HepG2 (cell line): ENCODE measurements at regions not wholly inside any gene's neighbourhood (a gene's known extent, or its start where the extent isn't known, plus 50 kb on each side); places are given as distances from the start of the nearest gene placed in this dataset.

Experiments
- ATAC-seq: fragments of 200-7000 bp; cut with Tn5 transposase; 3 replicates; pipeline ENCODE4 v1.9.1; 2020; ENCODE audit warnings: mild to moderate bottlenecking, moderate library complexity
- BruUV-seq: library from RNA; stranded (reverse); fragments of 400-500 nt; replicated peaks from 2 replicates; lab custom pipeline; 2021; lab: Mats Ljungman, UMichigan
- CTCF ChIA-PET: fragments of 300-600 bp; formaldehyde crosslinking; extraction: SDS; loops from one replicate; lab custom pipeline; 2021; ENCODE audit warnings: low total read pairs, inconsistent platforms, low intra/inter-chr PET ratio; lab: Yijun Ruan, JAX
- POLR2A ChIA-PET: fragments of 350-600 bp; sonication (Branson Sonifier 250); formaldehyde crosslinking; loops from one replicate; lab custom pipeline; 2020; ENCODE audit warnings: antibody characterized with exemption, inconsistent platforms; lab: Yijun Ruan, JAX
- DNase-seq: peaks from one replicate; pipeline ENCODE4 v3.0.0-alpha.2; 2015; ENCODE audit warnings: low spot score
- FAIRE-seq: peaks from 3 replicates; lab custom pipeline; 2011; peaks lifted over from hg19 to GRCh38; lab: Jason Lieb, UNC
- H2AFZ ChIP-seq: one replicate; pipeline ENCODE4 v1.6.1; 2011; ENCODE audit warnings: low read length, inconsistent platforms
- H3K27ac ChIP-seq: fragments of 300-600 bp; 3 replicates; pipeline ENCODE4 v1.8.0; 2011; ENCODE audit warnings: mixed run types, mild to moderate bottlenecking, mixed read lengths, low read length, inconsistent platforms; ENCODE audit not compliant: insufficient read depth; ENCODE audit errors: extremely low read length
- H3K27me3 ChIP-seq, 2 experiments: fragments of 200-600 bp in 1 of 2; 2 replicates in 1 of 2; 3 replicates in 1 of 2; pipeline versions ENCODE4 v1.6.0 to v1.8.0; 2011; ENCODE audit warnings: low read length in 2 of 2, mild to moderate bottlenecking in 2 of 2, moderate library complexity in 2 of 2, inconsistent platforms in 1 of 2; ENCODE audit not compliant: insufficient read depth in 2 of 2, control insufficient read depth in 1 of 2
- H3K36me3 ChIP-seq, 2 experiments: fragments of 200-600 bp in 1 of 2; replicated peaks in 1 of 2; 2 replicates in 1 of 2; 3 replicates in 1 of 2; pipeline versions ENCODE4 v1.5.1 to v1.8.0; 2011; ENCODE audit warnings: low read length in 2 of 2, inconsistent platforms in 1 of 2; ENCODE audit not compliant: insufficient read depth in 2 of 2, control insufficient read depth in 1 of 2
- H3K4me1 ChIP-seq: 2 replicates; pipeline ENCODE4 v1.5.1; 2012; ENCODE audit warnings: low read length, inconsistent platforms; ENCODE audit not compliant: insufficient read depth
- H3K4me2 ChIP-seq: 2 replicates; pipeline ENCODE4 v1.6.0; 2011; ENCODE audit warnings: low read depth, low read length, inconsistent platforms
- H3K4me3 ChIP-seq, 3 experiments: fragments of 200-600 bp in 1 of 3; sonication (generic), shearing (Covaris generic) in 1 of 3; replicated peaks in 1 of 3; 2 replicates each; pipeline ENCODE4 v1.5.1; 2011 to 2016; ENCODE audit warnings: low read length in 3 of 3, inconsistent platforms in 2 of 3, low read depth in 2 of 3, mild to moderate bottlenecking in 2 of 3, control low read depth in 1 of 3, mixed read lengths in 1 of 3; ENCODE audit not compliant: insufficient read depth in 1 of 3
- H3K79me2 ChIP-seq: one replicate; pipeline ENCODE4 v1.6.1; 2011; ENCODE audit warnings: low read length, inconsistent platforms; ENCODE audit not compliant: insufficient read depth
- H3K9ac ChIP-seq: 2 replicates; pipeline ENCODE4 v1.6.0; 2011; ENCODE audit warnings: mild to moderate bottlenecking, low read depth, low read length, inconsistent platforms; ENCODE audit not compliant: insufficient read depth
- H3K9me3 ChIP-seq: 2 replicates; pipeline ENCODE4 v1.5.1; 2012; ENCODE audit warnings: mild to moderate bottlenecking, low read length
- H4K20me1 ChIP-seq: 2 replicates; pipeline ENCODE4 v1.6.0; 2011; ENCODE audit warnings: inconsistent platforms, mild to moderate bottlenecking, low read length, moderate library complexity; ENCODE audit not compliant: insufficient read depth
- CHD2 ChIP-seq: IDR thresholded peaks from 2 replicates; pipeline ENCODE4 v1.6.1; 2011; ENCODE audit warnings: low read depth, low read length, improper control_type of control experiment
- DNMT3B ChIP-seq: conservative IDR thresholded peaks from 2 replicates; pipeline ENCODE4 v1.6.1; 2016; ENCODE audit warnings: missing biosample characterization, control low read depth
- GATAD1 ChIP-seq: IDR thresholded peaks from 2 replicates; pipeline ENCODE4 v1.6.1; 2016; ENCODE audit warnings: missing genetic modification reagents, missing compliant biosample characterization
- NR2F2 ChIP-seq: IDR thresholded peaks from 2 replicates; pipeline ENCODE4 v1.6.1; 2012; ENCODE audit warnings: low read depth, inconsistent platforms, borderline replicate concordance
- PAX8 ChIP-seq: sonication (generic); formaldehyde crosslinking; IDR thresholded peaks from 2 replicates; pipeline ENCODE4 v1.8.0; 2022; ENCODE audit warnings: mild to moderate bottlenecking, missing genetic modification reagents, borderline replicate concordance
- SATB2 ChIP-seq: sonication (generic); formaldehyde crosslinking; IDR thresholded peaks from 2 replicates; pipeline ENCODE4 v1.5.0; 2020; ENCODE audit warnings: missing genetic modification reagents
- SP5 ChIP-seq: IDR thresholded peaks from 2 replicates; pipeline ENCODE4 v1.6.1; 2016; ENCODE audit warnings: low read depth, borderline replicate concordance
- ZNF44 ChIP-seq: sonication (generic); formaldehyde crosslinking; IDR thresholded peaks from 2 replicates; pipeline ENCODE4 v1.5.1; 2020; ENCODE audit warnings: mild to moderate bottlenecking, missing genetic modification reagents
- WGBS: methylation state at CpG from one replicate; pipeline ENCODE4 v1.1.6; 2017; ENCODE audit warnings: low lambda C conversion rate; 5-methylcytosine and 5-hydroxymethylcytosine counted together
- in situ Hi-C: cut with HindIII; loops from 2 replicates; pipeline ENCODE4 v1.10.0; 2017; ENCODE audit warnings: low pct_unique_long_range_greater_than_20kb; ENCODE audit not compliant: extremely low pct_ligation_motif_present
- intact Hi-C: fragments of 100-400 bp; cut with micrococcal nuclease; formaldehyde crosslinking; loops from one replicate; pipeline ENCODE4 v1.10.0; 2022; ENCODE audit not compliant: unreplicated experiment
- TF ChIP-seq, protein P1 (sequence below): sonication (generic); formaldehyde crosslinking; IDR thresholded peaks from 2 replicates; pipeline ENCODE4 v1.8.0; 2023; ENCODE audit warnings: mild to moderate bottlenecking, missing genetic modification reagents
- TF ChIP-seq, protein P2 (sequence below): sonication (generic); formaldehyde crosslinking; IDR thresholded peaks from 2 replicates; pipeline ENCODE4 v1.8.0; 2022; ENCODE audit warnings: mild to moderate bottlenecking, missing genetic modification reagents
- TF ChIP-seq, protein P3 (sequence below): sonication (generic); formaldehyde crosslinking; IDR thresholded peaks from 2 replicates; pipeline ENCODE4 v1.4.0; 2020; ENCODE audit warnings: missing genetic modification reagents, borderline replicate concordance

DNA sequence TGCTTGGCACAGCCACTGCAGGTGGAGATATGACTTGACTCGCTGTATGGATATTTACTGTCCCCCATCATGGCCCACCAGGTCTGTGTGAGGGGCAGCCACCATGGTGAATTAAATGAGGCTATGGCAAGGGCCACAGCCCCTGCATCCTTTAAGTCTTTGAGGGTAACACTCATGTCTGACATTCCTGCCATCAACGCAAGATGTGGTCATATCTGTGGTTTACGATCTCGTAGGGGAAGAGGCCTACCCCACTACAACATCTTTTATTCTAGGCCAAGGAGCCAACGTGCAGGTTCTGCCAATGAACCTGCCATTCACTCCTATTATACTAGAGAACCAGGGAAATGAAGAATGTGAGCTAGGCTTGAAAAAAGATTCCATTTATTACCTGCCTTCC, 381.6 kb upstream of the ID2 start (continued):
- no peak for TF ChIP-seq SP5 (CRISPR knock-in tag)

DNA sequence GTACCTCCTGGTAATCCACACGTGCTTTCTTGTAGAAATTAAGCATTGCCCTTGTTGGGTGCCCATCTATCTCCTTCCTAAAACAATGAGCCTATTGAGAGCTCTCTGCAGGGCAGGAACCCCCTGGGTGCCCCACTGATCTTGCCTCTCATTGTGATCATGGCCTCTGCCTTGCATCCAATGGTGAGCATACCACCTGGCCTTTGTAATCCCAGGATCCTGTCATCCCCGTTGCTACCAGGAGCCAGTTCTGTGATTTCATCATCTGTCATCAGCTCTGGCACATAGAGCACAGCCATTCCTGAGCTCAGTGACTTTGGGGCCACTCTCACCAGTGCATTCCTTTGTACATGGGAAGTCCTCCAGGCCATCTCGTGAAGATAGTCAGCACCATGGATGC, 381.0 kb upstream of the ID2 start:
- H3K4me1 ChIP-seq: no peaks in the 10 kb centered on the region
- BruUV-seq: no TSS peak
- no peak overlapping the region for H3K4me3 ChIP-seq
- CTCF ChIA-PET: no interaction called here
- H2AFZ ChIP-seq: no peak overlapping the region
- H3K27me3 ChIP-seq: peaks cover 1 to 7% of the 10 kb centered on the region in 2 experiments; a peak in 2 of 5 replicates
- H3K4me2 ChIP-seq: no peak overlapping the region
- no peaks in the 10 kb centered on the region for H3K36me3 ChIP-seq
- 4% methylated on average over 3 of the region's 3 CpGs for WGBS
- no peaks in the 10 kb centered on the region for H3K9me3 ChIP-seq
- POLR2A ChIA-PET: no interaction called here
- in situ Hi-C loops: no loop called here
- intact Hi-C loops: no loop called here
- FAIRE-seq (no peak), DNase-seq (no peak), ATAC-seq (no peak)
- H3K9ac ChIP-seq: no peak overlapping the region
- no peaks in the 10 kb centered on the region for H3K79me2 ChIP-seq
- no peaks in the 10 kb centered on the region for H4K20me1 ChIP-seq
- H3K27ac ChIP-seq: no peak overlapping the region
- TF ChIP-seq, protein P1, sequence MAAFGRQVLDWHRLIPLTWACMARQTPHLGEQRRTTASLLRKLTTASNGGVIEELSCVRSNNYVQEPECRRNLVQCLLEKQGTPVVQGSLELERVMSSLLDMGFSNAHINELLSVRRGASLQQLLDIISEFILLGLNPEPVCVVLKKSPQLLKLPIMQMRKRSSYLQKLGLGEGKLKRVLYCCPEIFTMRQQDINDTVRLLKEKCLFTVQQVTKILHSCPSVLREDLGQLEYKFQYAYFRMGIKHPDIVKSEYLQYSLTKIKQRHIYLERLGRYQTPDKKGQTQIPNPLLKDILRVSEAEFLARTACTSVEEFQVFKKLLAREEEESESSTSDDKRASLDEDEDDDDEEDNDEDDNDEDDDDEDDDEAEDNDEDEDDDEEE (CRISPR knock-in tag): no peak
- TF ChIP-seq, protein P2, sequence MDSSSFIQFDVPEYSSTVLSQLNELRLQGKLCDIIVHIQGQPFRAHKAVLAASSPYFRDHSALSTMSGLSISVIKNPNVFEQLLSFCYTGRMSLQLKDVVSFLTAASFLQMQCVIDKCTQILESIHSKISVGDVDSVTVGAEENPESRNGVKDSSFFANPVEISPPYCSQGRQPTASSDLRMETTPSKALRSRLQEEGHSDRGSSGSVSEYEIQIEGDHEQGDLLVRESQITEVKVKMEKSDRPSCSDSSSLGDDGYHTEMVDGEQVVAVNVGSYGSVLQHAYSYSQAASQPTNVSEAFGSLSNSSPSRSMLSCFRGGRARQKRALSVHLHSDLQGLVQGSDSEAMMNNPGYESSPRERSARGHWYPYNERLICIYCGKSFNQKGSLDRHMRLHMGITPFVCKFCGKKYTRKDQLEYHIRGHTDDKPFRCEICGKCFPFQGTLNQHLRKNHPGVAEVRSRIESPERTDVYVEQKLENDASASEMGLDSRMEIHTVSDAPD (CRISPR knock-in tag): no peak
- TF ChIP-seq NR2F2: no peak
- TF ChIP-seq CHD2: no peak
- TF ChIP-seq SATB2: no peak
- TF ChIP-seq, protein P3, sequence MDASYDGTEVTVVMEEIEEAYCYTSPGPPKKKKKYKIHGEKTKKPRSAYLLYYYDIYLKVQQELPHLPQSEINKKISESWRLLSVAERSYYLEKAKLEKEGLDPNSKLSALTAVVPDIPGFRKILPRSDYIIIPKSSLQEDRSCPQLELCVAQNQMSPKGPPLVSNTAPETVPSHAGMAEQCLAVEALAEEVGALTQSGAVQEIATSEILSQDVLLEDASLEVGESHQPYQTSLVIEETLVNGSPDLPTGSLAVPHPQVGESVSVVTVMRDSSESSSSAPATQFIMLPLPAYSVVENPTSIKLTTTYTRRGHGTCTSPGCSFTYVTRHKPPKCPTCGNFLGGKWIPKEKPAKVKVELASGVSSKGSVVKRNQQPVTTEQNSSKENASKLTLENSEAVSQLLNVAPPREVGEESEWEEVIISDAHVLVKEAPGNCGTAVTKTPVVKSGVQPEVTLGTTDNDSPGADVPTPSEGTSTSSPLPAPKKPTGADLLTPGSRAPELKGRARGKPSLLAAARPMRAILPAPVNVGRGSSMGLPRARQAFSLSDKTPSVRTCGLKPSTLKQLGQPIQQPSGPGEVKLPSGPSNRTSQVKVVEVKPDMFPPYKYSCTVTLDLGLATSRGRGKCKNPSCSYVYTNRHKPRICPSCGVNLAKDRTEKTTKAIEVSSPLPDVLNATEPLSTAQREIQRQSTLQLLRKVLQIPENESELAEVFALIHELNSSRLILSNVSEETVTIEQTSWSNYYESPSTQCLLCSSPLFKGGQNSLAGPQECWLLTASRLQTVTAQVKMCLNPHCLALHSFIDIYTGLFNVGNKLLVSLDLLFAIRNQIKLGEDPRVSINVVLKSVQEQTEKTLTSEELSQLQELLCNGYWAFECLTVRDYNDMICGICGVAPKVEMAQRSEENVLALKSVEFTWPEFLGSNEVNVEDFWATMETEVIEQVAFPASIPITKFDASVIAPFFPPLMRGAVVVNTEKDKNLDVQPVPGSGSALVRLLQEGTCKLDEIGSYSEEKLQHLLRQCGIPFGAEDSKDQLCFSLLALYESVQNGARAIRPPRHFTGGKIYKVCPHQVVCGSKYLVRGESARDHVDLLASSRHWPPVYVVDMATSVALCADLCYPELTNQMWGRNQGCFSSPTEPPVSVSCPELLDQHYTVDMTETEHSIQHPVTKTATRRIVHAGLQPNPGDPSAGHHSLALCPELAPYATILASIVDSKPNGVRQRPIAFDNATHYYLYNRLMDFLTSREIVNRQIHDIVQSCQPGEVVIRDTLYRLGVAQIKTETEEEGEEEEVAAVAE: no peak
- TF ChIP-seq PAX8: no peak
- TF ChIP-seq GATAD1 (CRISPR knock-in tag): no peak
- TF ChIP-seq ZNF44 (CRISPR knock-in tag): no peak
- TF ChIP-seq DNMT3B (CRISPR knock-in tag): no peak
